Hepatocyte (in vitro differentiated cells): ENCODE measurements at regions not wholly inside any gene's neighbourhood (a gene's known extent, or its start where the extent isn't known, plus 50 kb on each side); places are given as distances from the start of the nearest gene placed in this dataset.

ENCODE experiments used
- CTCF ChIP-seq: fragments of 200-600 bp; sonication (generic); IDR thresholded peaks from 2 replicates; pipeline ENCODE4 v1.5.1; 2016; ENCODE audit warnings: antibody characterized with exemption, mild to moderate bottlenecking; ENCODE audit not compliant: poor library complexity
- EZH2 ChIP-seq: fragments of 200-600 bp; sonication (generic); IDR thresholded peaks from 2 replicates; pipeline ENCODE4 v1.6.1; 2016; ENCODE audit warnings: antibody characterized with exemption, mild to moderate bottlenecking, borderline replicate concordance

GRCh38 chr11:116466801-116467200 is 306.0 kb downstream of the BUD13 start:
- no peak for TF ChIP-seq CTCF
- TF ChIP-seq EZH2 = no peak
